ENCODE measurements at regions not wholly inside any gene's neighbourhood (a gene's known extent, or its start where the extent isn't known, plus 50 kb on each side); places are given as distances from the start of the nearest gene placed in this dataset.

- no peak for TF ChIP-seq CTCF (IDR thresholded peaks at IDR 0.05; ENCODE audit: extremely low read depth, insufficient read depth, missing control alignments)
- DNase-seq (ENCODE audit: low spot score) = no peak
- in situ Hi-C loops (cut with MboI; ENCODE audit: low pct_unique_long_range_greater_than_20kb, low sequenced_read_pairs, unreplicated experiment) = no loop called here
Measured at GRCh38 chr12:112606611-112607365, 184.8 kb upstream of the RPH3A start.

GRCh38 chr12:112607427-112607826 is 184.1 kb upstream of the RPH3A start:
- no peak for TF ChIP-seq CTCF (IDR thresholded peaks at IDR 0.05; ENCODE audit: extremely low read depth, insufficient read depth, missing control alignments)
- in situ Hi-C loops (cut with MboI; ENCODE audit: low pct_unique_long_range_greater_than_20kb, low sequenced_read_pairs, unreplicated experiment) = no loop called here

GRCh38 chr12:112611908-112612307 is 179.6 kb upstream of the RPH3A start:
- no peak for DNase-seq (ENCODE audit: low spot score)
- in situ Hi-C loops (cut with MboI; ENCODE audit: low pct_unique_long_range_greater_than_20kb, low sequenced_read_pairs, unreplicated experiment) = no loop called here
- no peak for TF ChIP-seq CTCF (IDR thresholded peaks at IDR 0.05; ENCODE audit: extremely low read depth, insufficient read depth, missing control alignments)

More at GRCh38 chr12:112607427-112607826, 184.1 kb upstream of the RPH3A start:
- no peak for DNase-seq (ENCODE audit: low spot score)

- in situ Hi-C loops (cut with MboI; ENCODE audit: low pct_unique_long_range_greater_than_20kb, low sequenced_read_pairs, unreplicated experiment) = no loop called here
- no peak for TF ChIP-seq CTCF (IDR thresholded peaks at IDR 0.05; ENCODE audit: extremely low read depth, insufficient read depth, missing control alignments)
- no peak for DNase-seq (ENCODE audit: low spot score)
Measured at GRCh38 chr12:112615196-112615595, 176.4 kb upstream of the RPH3A start.

- no peak for TF ChIP-seq CTCF (IDR thresholded peaks at IDR 0.05; ENCODE audit: extremely low read depth, insufficient read depth, missing control alignments)
- DNase-seq (ENCODE audit: low spot score) = no peak
- in situ Hi-C loops (cut with MboI; ENCODE audit: low pct_unique_long_range_greater_than_20kb, low sequenced_read_pairs, unreplicated experiment) = no loop called here
Measured at GRCh38 chr12:112616469-112617152, 174.9 kb upstream of the RPH3A start.

GRCh38 chr12:112617153-112617505 is 174.4 kb upstream of the RPH3A start:
- no peak for DNase-seq (ENCODE audit: low spot score)
- in situ Hi-C loops (cut with MboI; ENCODE audit: low pct_unique_long_range_greater_than_20kb, low sequenced_read_pairs, unreplicated experiment) = no loop called here
- TF ChIP-seq CTCF (IDR thresholded peaks at IDR 0.05; ENCODE audit: extremely low read depth, insufficient read depth, missing control alignments) = no peak

All from GM13977 (cell line).